ENCODE measurements at regions not wholly inside any gene's neighbourhood (a gene's known extent, or its start where the extent isn't known, plus 50 kb on each side); places are given as distances from the start of the nearest gene placed in this dataset.
"Not testable (repeated sequence)": the region's sequence is repeated elsewhere in the genome, so short reads cannot be mapped to it uniquely, and the experiment has no call there.

- TF ChIP-seq EZH2 (IDR thresholded peaks at IDR 0.05; ENCODE audit: borderline replicate concordance, insufficient read depth, low read length, poor library complexity, severe bottlenecking), result no peak
- no peak for TF ChIP-seq MXI1 (conservative IDR thresholded peaks at IDR 0.05; ENCODE audit: poor library complexity, severe bottlenecking)
- TF ChIP-seq POLR2AphosphoS5 (IDR thresholded peaks at IDR 0.05), result no peak
Measured at GRCh38 chr13:80814541-80814940, 473.6 kb upstream of the SPRY2 start (continued).

- H3F3A ChIP-seq (ENCODE audit: insufficient read depth, low read length, poor library complexity, severe bottlenecking), result not testable (repeated sequence)
Measured at GRCh38 chr13:80810294-80810693, 469.4 kb upstream of the SPRY2 start.

GRCh38 chr13:80802946-80803345 is 462.0 kb upstream of the SPRY2 start:
- Histone ChIP-seq H3K9me3 (ENCODE audit: low read length) (no peaks in the 10 kb centered on the region), H4K20me1 (ENCODE audit: insufficient read depth) (no peaks in the 10 kb centered on the region), H2AFZ (ENCODE audit: low read depth, low read length) (no peak overlapping the region), H3K79me2 (replicated peaks; ENCODE audit: insufficient read depth, low read length) (no peaks in the 10 kb centered on the region), H3K36me3 (ENCODE audit: insufficient read depth, low read length) (no peaks in the 10 kb centered on the region), H3K27me3 (ENCODE audit: insufficient read depth, low read depth, low read length) (no peaks in the 10 kb centered on the region), H3K9ac (ENCODE audit: low read length) (no peak overlapping the region), H3F3A (ENCODE audit: insufficient read depth, low read length, poor library complexity, severe bottlenecking) (no peaks in the 10 kb centered on the region), H3K4me2 (ENCODE audit: low read length) (no peak overlapping the region), H3K4me3 (ENCODE audit: low read length) (no peak overlapping the region), H3K9me2 (ENCODE audit: insufficient read depth, low read length) (no peaks in the 10 kb centered on the region), H3K27ac (ENCODE audit: low read length) (no peak overlapping the region)
- no peak for TF ChIP-seq TAF1 (IDR thresholded peaks at IDR 0.05; ENCODE audit: low read depth)
- no peak for TF ChIP-seq RAD21 (conservative IDR thresholded peaks at IDR 0.05)
- TF ChIP-seq MXI1 (conservative IDR thresholded peaks at IDR 0.05; ENCODE audit: poor library complexity, severe bottlenecking), result no peak
- TF ChIP-seq REST (IDR thresholded peaks at IDR 0.05; ENCODE audit: borderline replicate concordance), result no peak
- no peak for TF ChIP-seq SMC3 (conservative IDR thresholded peaks at IDR 0.05; ENCODE audit: poor library complexity)
- TF ChIP-seq EZH2 (IDR thresholded peaks at IDR 0.05; ENCODE audit: borderline replicate concordance, insufficient read depth, low read length, poor library complexity, severe bottlenecking), result no peak
- no peak for TF ChIP-seq POLR2AphosphoS5 (IDR thresholded peaks at IDR 0.05)
- no peak for TF ChIP-seq EP300 (conservative IDR thresholded peaks at IDR 0.05; ENCODE audit: poor library complexity, severe bottlenecking)
- TF ChIP-seq CTCF (IDR thresholded peaks at IDR 0.05; ENCODE audit: poor library complexity, severe bottlenecking), result no peak

More at GRCh38 chr13:80810294-80810693, 469.4 kb upstream of the SPRY2 start:
- not testable (repeated sequence) for H3K79me2 ChIP-seq (replicated peaks; ENCODE audit: insufficient read depth, low read length); H3K4me3 ChIP-seq (ENCODE audit: low read length); H3K27ac ChIP-seq (ENCODE audit: low read length); H3K9me2 ChIP-seq (ENCODE audit: insufficient read depth, low read length); H3K9me3 ChIP-seq (ENCODE audit: low read length); H3K9ac ChIP-seq (ENCODE audit: low read length); H3K4me2 ChIP-seq (ENCODE audit: low read length); H4K20me1 ChIP-seq (ENCODE audit: insufficient read depth); H3K27me3 ChIP-seq (ENCODE audit: insufficient read depth, low read depth, low read length); H2AFZ ChIP-seq (ENCODE audit: low read depth, low read length); H3K36me3 ChIP-seq (ENCODE audit: insufficient read depth, low read length)
